Bronchial epithelial cell (primary cell): ENCODE measurements at regions not wholly inside any gene's neighbourhood (a gene's known extent, or its start where the extent isn't known, plus 50 kb on each side); places are given as distances from the start of the nearest gene placed in this dataset.

Experiments
- DNase-seq: peaks from one replicate; pipeline ENCODE4 v3.0.0-alpha.2; 2010; ENCODE audit warnings: low read depth
- FAIRE-seq: peaks from 2 replicates; lab custom pipeline; 2011; peaks lifted over from hg19 to GRCh38; lab: Jason Lieb, UNC
- H3K27me3 ChIP-seq: 2 replicates; pipeline ENCODE4 v1.5.1; 2011; ENCODE audit warnings: low read length; ENCODE audit not compliant: control insufficient read depth, insufficient read depth
- H3K36me3 ChIP-seq: 2 replicates; pipeline ENCODE4 v1.5.1; 2011; ENCODE audit warnings: low read length; ENCODE audit not compliant: control insufficient read depth, insufficient read depth
- H3K4me3 ChIP-seq: 2 replicates; pipeline ENCODE4 v1.5.1; 2011; ENCODE audit warnings: mild to moderate bottlenecking, low read depth, low read length, control low read depth
- TF ChIP-seq, protein P1 (sequence below): IDR thresholded peaks from 2 replicates; pipeline ENCODE4 v1.5.1; 2011; ENCODE audit warnings: mild to moderate bottlenecking, moderate library complexity, low read length, control low read depth, inconsistent platforms; ENCODE audit not compliant: insufficient read depth, severe bottlenecking

DNA sequence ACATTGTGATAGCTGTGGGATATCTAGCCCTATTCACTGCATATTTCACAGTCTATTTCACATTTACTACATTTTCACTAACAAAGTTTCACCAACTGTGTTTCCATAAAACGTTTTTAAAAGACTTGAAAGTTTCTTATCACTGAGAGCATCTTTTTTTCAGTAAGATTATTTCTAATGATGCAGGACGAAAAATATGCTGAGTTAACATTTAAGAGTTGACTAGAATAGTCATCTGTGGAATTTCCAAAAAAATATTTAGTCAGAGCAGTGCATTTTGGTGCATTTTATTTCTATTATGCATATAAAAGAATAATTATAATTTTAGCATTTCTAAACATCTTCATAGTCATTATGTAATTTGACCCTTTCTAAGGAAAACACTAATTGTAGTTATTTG lies 143.8 kb upstream of the CLEC14A start:
- H3K27me3 ChIP-seq, result no peaks in the 10 kb centered on the region
- no peak overlapping the region for H3K4me3 ChIP-seq
- no peaks in the 10 kb centered on the region for H3K36me3 ChIP-seq
- no peak for DNase-seq
- TF ChIP-seq, protein P1, sequence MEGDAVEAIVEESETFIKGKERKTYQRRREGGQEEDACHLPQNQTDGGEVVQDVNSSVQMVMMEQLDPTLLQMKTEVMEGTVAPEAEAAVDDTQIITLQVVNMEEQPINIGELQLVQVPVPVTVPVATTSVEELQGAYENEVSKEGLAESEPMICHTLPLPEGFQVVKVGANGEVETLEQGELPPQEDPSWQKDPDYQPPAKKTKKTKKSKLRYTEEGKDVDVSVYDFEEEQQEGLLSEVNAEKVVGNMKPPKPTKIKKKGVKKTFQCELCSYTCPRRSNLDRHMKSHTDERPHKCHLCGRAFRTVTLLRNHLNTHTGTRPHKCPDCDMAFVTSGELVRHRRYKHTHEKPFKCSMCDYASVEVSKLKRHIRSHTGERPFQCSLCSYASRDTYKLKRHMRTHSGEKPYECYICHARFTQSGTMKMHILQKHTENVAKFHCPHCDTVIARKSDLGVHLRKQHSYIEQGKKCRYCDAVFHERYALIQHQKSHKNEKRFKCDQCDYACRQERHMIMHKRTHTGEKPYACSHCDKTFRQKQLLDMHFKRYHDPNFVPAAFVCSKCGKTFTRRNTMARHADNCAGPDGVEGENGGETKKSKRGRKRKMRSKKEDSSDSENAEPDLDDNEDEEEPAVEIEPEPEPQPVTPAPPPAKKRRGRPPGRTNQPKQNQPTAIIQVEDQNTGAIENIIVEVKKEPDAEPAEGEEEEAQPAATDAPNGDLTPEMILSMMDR, result no peak
- FAIRE-seq, result no peak

DNA sequence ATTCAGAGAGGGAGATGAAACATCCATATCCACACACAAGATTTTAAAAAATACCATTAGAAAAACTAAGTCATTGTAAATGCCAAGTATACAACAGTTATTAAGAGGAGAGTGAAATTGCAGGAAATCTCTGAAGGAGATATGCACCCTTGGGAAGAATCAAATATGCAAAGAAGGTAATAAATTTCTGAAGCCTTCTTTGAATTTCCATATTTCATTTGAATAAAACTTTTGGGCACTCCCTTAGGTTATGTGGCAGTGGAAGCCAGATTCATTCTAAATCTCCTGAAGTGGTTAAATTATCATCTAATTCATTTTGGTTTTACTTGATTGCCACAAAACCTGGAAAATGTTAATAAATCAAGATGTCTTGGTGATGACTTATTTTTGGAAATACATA lies 138.9 kb upstream of the CLEC14A start:
- Histone ChIP-seq H3K36me3 (no peaks in the 10 kb centered on the region), H3K4me3 (no peak overlapping the region), H3K27me3 (no peaks in the 10 kb centered on the region)
- no peak for DNase-seq
- TF ChIP-seq, protein P1, result no peak
- no peak for FAIRE-seq

DNA sequence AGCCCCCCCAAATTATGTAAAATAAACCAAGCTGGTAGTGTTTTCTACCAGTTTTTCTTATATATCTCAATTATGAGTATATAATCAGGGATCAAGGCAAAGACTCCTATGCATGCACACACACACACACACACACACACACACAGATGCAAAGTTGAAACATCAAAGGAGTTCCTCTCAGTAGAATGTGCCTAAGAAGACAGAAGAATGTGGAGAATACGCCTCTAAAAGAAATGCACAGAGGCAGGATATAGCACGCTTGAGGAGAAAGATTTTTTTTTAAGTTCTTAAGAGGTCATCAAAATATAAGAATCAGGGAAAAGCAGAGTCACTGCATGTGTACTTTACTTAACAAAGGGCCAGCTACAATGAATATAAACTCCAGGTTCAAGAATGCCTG lies 138.2 kb upstream of the CLEC14A start:
- H3K36me3 ChIP-seq, result no peaks in the 10 kb centered on the region
- H3K4me3 ChIP-seq, result no peak overlapping the region
- no peak for FAIRE-seq
- no peaks in the 10 kb centered on the region for H3K27me3 ChIP-seq
- TF ChIP-seq, protein P1, result no peak
- no peak for DNase-seq

DNA sequence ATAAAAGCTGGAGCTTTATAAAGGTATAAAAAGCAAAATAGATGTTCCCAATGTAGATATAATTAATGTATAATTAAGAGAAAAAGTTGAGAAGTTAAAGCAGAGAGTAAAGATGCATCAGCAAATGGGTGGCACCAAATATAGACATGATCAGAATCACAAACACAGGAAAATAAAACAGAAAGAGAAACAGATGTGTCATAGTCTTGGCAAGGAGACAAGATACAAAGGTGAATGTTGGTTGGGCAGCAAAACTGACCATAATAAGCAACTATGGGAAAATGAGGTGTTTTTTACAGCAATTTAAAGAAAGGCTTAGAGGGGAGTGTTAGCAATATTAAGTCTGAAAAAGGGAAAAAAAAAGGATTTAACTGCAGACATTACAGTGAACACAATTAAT lies 135.4 kb upstream of the CLEC14A start:
- TF ChIP-seq, protein P1, result no peak
- H3K36me3 ChIP-seq, result no peaks in the 10 kb centered on the region
- DNase-seq (no peak), FAIRE-seq (no peak)
- no peak overlapping the region for H3K4me3 ChIP-seq
- no peaks in the 10 kb centered on the region for H3K27me3 ChIP-seq

DNA sequence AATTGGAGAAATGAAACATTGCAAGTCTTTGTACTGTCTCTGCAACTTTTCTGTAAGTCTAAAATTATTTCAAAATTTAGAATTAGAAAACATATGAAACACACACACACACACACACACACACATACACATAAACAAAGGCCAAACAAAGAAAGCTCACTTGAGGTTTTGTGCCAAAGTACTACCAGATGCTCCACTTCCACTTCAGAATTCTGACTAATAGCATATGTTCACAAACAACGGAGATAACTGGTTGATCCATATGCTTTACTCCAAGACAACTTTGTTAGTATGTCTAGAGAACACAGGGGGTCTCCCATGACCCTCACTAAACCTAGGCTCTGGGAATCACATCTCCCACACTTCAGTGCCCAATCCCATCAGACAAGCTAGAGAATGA lies 133.8 kb upstream of the CLEC14A start:
- TF ChIP-seq, protein P1, result no peak
- H3K27me3 ChIP-seq, result no peaks in the 10 kb centered on the region
- no peak overlapping the region for H3K4me3 ChIP-seq
- FAIRE-seq (no peak), DNase-seq (no peak)
- H3K36me3 ChIP-seq, result no peaks in the 10 kb centered on the region

DNA sequence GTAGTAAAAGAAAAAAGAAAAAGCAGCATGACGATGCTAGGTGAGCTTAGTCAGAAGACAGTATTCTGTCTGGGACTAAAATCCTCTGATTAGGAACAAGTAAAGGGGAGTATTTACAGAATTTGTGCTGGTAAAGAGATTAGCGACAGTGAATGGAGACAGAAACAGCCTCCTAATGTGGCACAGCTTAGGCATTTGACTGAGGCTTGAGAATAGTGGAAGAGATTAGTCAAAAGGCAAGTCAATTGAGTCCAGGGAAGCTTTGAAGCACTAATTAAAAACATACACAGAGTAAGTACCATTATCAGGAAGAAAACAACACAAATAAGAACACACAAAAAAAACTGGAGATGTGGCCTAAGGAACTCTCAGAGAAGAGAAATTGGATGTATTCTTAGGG lies 131.9 kb upstream of the CLEC14A start:
- FAIRE-seq (no peak), DNase-seq (no peak)
- Histone ChIP-seq H3K27me3 (no peaks in the 10 kb centered on the region), H3K4me3 (no peak overlapping the region), H3K36me3 (no peaks in the 10 kb centered on the region)
- TF ChIP-seq, protein P1, result no peak
